ENCODE measurements at regions not wholly inside any gene's neighbourhood (a gene's known extent, or its start where the extent isn't known, plus 50 kb on each side); places are given as distances from the start of the nearest gene placed in this dataset.

DNA sequence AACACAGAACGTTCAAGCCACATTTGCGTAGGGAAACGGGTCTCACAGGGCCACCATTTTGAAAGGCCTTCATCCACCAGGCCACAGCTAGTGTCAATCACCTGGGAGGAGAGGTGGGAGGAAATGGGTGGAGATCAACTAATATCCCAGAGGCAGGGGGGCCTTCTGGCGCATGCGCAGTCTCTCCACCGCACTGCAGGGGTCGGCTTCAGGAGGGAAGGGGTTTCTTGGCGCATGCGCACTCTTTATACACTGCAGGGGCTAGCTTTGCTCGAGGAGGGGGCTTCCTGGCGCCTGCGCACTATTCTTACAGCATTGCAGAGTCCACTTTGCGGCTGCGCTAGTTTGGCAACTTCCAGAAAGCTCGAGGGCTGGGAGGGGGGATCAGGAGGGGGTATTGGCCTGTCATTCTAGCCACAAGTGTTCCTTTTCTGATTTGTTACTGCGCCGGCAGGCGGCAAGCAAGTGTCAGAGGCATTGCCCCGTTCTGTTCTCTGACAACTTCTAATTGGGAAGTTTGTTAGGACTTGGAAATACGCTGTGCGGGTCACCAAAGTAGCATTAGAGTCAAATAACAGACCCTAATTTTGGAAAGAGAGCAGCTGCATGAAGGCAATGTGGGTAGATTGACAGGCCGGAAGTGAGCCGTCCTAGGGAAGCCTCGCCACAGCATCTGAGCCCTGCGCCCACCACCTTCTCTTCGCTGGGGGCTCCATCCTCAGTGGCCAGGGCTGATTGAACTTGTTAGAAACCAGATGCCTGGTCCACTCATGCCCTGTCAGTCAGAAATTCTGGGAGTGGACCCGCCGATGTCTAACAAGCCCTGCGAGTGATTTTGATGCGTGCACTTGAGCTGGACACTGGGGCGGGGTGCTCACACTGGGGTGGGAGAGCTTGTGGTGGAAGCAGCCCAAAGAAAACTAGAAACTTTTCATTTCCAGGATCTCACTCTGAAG, 173.5 kb upstream of the NDN start:
- POLR2A ChIA-PET, result no interaction called here
- Histone ChIP-seq H3K27ac (ENCODE audit: control insufficient read depth, insufficient read depth) (no peak overlapping the region), H3K27me3 (replicated peaks in 1 of 2; ENCODE audit: control insufficient read depth in 2 of 2, insufficient read depth in 2 of 2, low read length in 1 of 2) (no peaks in the 10 kb centered on the region), H3K9me3 (replicated peaks; ENCODE audit: control insufficient read depth, insufficient read depth, low read length) (no peaks in the 10 kb centered on the region; the same call in 2 of the 3 replicates), H3K4me2 (ENCODE audit: control insufficient read depth, insufficient read depth) (no peak overlapping the region), H4K20me1 (ENCODE audit: control insufficient read depth, insufficient read depth) (no peaks in the 10 kb centered on the region), H3K9ac (ENCODE audit: control insufficient read depth, insufficient read depth, low read length) (no peak overlapping the region), H3K36me3 (ENCODE audit: control insufficient read depth in 2 of 2, insufficient read depth in 2 of 2, low read length in 1 of 2) (no peaks in the 10 kb centered on the region), H2AFZ (ENCODE audit: control insufficient read depth, low read depth, low read length) (no peak overlapping the region), H3K79me2 (ENCODE audit: control insufficient read depth, insufficient read depth, low read length) (no peaks in the 10 kb centered on the region), H3K4me1 (ENCODE audit: control insufficient read depth, insufficient read depth, low read length) (no peaks in the 10 kb centered on the region), H3K4me3 (no peak overlapping the region)
- SMC1A ChIA-PET (ENCODE audit: uncharacterized antibody, unreplicated experiment), result interaction anchor here (0.6 kb wide), 1 partner anchor 19 kb away, joined by 3 read pairs; no protein-coding TSS in a partner anchor
- RAD21 ChIA-PET (ENCODE audit: unreplicated experiment), result no interaction called here
- CTCF ChIA-PET, result no interaction called here
- in situ Hi-C loops (cut with MboI) (loop anchor here (10.0 kb wide), 1 partner anchor 54 kb away; no protein-coding TSS in a partner anchor), intact Hi-C loops (cut with micrococcal nuclease; ENCODE audit: unreplicated experiment) (no loop called here)
- no peak for DNase-seq (ENCODE audit: low read depth, low spot score)
- 45% methylated on average over 30 of the region's 31 CpGs for WGBS (ENCODE audit: insufficient coverage, insufficient replicate concordance, low lambda C conversion rate, missing lambda C conversion rate)
- TF ChIP-seq CHD4 (IDR thresholded peaks at IDR 0.05) (no peak), CHD1 (IDR thresholded peaks at IDR 0.05; ENCODE audit: low read depth, low read length) (no peak), SMAD5 (IDR thresholded peaks at IDR 0.05; ENCODE audit: low read depth) (no peak), SUPT20H (IDR thresholded peaks at IDR 0.05; ENCODE audit: borderline replicate concordance, control insufficient read depth, low read depth, low read length) (no peak), MEF2A (IDR thresholded peaks at IDR 0.05; ENCODE audit: insufficient read depth, low read depth, low read length) (no peak), SUZ12 (IDR thresholded peaks at IDR 0.05; ENCODE audit: unreplicated experiment) (no peak), MTA2 (IDR thresholded peaks at IDR 0.05; ENCODE audit: low read depth) (no peak), TAF1 (IDR thresholded peaks at IDR 0.05; ENCODE audit: borderline replicate concordance, low read depth, low read length) (no peak), SMARCA5 (IDR thresholded peaks at IDR 0.05) (no peak), KAT2A (conservative IDR thresholded peaks at IDR 0.05; ENCODE audit: control insufficient read depth, low read depth, low read length) (no peak), SP1 (IDR thresholded peaks at IDR 0.05; ENCODE audit: low read depth, low read length) (no peak), NBN (IDR thresholded peaks at IDR 0.05) (no peak)
- TF ChIP-seq, protein P1, sequence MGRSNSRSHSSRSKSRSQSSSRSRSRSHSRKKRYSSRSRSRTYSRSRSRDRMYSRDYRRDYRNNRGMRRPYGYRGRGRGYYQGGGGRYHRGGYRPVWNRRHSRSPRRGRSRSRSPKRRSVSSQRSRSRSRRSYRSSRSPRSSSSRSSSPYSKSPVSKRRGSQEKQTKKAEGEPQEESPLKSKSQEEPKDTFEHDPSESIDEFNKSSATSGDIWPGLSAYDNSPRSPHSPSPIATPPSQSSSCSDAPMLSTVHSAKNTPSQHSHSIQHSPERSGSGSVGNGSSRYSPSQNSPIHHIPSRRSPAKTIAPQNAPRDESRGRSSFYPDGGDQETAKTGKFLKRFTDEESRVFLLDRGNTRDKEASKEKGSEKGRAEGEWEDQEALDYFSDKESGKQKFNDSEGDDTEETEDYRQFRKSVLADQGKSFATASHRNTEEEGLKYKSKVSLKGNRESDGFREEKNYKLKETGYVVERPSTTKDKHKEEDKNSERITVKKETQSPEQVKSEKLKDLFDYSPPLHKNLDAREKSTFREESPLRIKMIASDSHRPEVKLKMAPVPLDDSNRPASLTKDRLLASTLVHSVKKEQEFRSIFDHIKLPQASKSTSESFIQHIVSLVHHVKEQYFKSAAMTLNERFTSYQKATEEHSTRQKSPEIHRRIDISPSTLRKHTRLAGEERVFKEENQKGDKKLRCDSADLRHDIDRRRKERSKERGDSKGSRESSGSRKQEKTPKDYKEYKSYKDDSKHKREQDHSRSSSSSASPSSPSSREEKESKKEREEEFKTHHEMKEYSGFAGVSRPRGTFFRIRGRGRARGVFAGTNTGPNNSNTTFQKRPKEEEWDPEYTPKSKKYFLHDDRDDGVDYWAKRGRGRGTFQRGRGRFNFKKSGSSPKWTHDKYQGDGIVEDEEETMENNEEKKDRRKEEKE (IDR thresholded peaks at IDR 0.05), result no peak
- ATAC-seq, result no peak
- BruUV-seq (replicated peaks), result no TSS peak
- FAIRE-seq, result no peak

All from GM12878 (cell line).